ENCODE measurements at regions not wholly inside any gene's neighbourhood (a gene's known extent, or its start where the extent isn't known, plus 50 kb on each side); places are given as distances from the start of the nearest gene placed in this dataset.

GRCh38 chr13:76745261-76746200, 140.7 kb downstream of the KCTD12 start:
- no peak for DNase-seq

DNA sequence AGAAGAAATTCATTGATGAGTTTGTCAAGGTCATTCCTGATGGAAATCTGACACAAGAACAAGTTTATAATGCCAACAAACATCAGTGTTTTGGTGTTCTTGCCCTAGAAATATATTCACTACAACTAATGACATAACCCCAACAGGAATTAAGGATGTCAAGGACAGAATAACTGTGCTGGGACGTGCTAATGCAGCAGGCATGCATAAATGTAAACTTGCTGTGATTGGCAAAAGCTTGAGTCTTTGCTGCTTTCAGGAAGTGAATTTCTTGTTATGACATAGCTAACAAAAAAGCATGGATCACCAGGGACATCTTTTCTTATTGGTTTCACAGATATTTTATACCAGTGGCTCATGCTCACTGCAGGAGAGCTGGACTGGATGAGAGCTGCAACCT, 144.6 kb downstream of the KCTD12 start:
- DNase-seq: no peak

DNA sequence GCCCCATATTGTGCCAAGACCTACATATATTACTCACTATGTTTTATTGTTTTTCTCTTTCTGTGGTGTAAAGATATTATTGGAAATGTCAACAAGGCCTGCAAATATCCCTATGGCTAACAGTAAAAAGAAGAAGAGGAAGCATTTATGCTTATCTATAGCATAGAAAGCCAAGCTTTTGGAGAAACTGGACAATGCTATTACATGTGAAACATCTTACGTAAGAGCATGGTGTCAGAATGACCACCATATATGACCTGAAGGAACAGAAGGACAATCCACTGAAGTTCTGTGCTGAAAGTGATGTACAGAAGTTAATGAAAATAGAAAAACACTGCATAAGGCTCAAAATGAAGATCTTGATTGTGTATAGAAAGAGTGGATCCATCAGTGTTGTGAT, 145.2 kb downstream of the KCTD12 start:
- DNase-seq: no peak

DNA sequence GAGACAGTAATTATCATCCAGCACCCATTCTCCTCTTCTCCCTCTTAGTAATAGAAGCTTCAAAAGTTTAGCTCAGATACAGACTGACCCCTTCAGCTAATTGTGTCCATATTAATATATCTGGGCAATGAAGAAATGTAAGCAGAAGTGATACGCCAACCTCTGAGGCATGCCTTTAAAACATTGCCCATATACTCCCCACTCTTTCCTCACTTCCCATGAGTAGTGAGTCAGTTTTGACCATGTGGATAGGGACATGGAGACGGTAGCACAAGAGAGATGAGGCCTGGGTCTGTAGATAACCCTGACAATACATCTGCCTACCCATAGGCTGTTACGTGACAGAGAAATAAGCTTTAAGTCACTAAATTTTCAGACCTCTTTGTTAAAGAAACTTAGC, 147.6 kb downstream of the KCTD12 start:
- no peak for DNase-seq

DNA sequence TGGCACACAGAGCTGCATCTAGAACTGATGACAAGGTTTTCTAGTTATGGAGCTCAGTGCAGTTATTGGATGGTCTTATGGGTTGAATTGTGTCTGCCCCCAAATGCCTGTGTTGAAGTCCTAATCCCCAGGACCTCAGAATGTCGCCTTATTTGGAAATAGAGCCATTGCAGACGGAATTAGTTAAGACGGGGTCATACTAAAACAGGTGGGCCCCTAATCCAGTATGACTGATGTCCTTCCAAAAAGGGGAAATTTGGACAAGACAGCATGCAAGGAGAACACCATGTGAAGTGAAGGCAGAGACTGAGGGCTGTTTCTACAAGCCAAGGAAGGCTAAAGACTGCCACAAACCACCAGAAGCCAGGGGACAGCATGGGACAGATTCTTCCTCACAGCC, 148.7 kb downstream of the KCTD12 start:
- DNase-seq: no peak

DNA sequence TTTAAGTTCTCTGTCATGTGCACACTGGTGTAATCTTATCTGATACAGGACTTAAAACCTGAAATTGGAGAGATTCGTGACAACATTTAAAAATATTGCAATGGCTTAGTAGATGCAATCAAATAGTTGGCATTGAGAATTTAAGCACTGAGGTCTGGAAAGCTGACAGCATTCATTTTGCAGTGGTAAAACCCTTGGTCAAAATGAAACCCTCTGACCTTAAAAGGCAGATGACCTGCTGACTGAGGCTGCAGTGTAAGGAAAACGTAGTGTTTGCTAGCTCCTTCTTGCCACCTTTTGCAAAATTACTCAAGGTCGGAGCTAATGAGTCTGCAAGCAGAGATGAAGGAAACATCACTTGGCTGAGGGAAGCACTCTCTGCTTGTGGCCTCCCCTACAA, 150.6 kb downstream of the KCTD12 start:
- DNase-seq: no peak

GRCh38 chr13:76733671-76734070, 152.5 kb downstream of the KCTD12 start:
- DNase-seq: no peak

- no peak for DNase-seq
Measured at GRCh38 chr13:76732367-76732766, 153.8 kb downstream of the KCTD12 start.

DNA sequence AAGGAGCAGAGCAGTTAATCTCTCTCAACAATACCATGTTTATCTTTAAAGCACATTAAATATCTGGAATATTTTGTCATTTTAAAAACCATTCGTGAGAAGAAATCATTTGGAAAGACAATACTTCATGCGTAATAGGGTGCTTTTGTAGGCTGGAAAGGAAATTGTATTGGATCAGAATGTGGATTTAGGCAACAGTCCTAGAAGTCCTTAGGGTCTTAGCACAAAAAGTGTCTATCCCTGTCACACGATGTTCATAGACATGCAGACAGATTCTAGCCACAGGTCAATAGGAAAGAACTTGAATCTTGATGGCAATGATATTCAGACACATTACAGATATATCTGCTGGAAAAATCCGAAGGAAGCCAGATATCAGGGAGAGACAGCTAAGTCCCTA, 156.0 kb downstream of the KCTD12 start:
- DNase-seq: no peak

DNA sequence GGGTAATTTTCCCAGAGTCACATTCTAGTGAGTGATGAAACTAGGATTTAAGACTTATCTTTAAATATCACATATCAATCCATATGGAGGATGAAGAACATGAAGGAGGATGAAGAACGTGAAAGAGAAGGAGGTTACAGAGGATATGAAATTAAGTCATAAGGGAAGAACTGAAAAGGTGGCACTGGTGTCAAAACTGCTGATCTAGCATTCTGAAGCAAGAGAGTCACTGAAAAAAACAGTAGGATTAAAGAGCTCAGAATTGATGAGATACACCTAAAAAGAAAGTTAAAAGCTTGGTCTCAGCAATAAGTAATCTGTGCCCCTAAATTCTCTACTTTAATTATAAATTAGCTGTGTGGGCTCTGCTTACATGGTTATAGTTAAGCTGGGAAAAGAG, 156.5 kb downstream of the KCTD12 start:
- DNase-seq: no peak

DNA sequence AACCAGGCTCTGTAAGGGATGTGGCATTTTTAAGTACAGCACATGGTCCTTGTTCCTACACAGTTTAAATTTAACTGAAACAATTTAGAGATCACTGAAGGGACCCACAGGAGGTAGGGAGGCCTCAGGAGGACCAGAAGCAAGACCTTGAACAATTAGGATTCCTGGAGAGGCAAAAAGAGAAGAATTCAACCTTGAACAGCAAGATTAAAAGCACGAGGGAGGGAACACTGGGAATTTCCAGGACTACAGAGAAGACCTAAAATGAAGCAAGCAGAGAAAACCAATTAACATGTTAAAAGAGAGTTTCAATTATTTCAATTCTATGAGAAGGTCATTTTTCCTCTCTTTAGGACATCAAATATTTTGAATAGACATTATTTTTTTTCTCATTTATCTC, 160.3 kb downstream of the KCTD12 start:
- DNase-seq: no peak

DNA sequence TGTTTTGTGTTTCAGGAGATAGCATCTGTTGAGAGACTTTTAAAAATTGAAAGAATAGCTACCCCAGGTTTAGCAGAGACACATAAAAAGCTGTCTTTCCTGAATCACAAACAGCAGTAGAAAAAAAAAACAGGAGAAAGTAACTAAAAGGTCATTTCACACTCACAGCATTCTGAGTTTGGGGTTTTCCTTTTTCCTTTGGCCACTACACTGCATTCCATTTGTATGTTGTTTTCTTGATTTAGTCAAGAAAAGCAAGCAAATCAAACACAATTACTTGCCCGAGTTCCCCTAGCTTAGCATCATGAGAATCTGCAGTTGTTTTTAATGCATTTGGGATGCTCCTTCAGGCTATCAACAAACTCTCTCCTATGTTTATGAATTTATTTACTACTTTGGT, 161.0 kb downstream of the KCTD12 start:
- DNase-seq: no peak

- DNase-seq: no peak
Measured at GRCh38 chr13:76724421-76724820, 161.8 kb downstream of the KCTD12 start.

GRCh38 chr13:76723551-76724232, 162.5 kb downstream of the KCTD12 start:
- no peak for DNase-seq

DNA sequence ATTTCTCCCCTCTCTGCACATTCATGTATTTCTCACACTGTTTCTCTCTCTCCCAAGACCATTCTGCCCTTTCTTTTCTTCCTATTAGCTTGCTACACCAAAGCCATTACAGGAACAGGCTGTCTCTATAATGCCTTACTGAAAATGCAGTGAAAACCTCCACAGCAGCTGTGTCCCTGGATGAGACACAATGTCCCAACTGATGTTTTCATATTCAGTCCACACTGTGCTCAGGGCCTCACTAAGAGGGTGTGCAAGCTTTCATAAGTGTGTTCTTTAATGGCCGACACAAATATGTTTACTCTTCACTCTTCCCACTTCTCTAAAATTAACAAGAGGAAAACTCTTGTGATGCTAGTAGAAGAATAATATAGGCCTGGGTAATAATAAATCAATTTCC, 163.4 kb downstream of the KCTD12 start:
- DNase-seq: no peak

DNA sequence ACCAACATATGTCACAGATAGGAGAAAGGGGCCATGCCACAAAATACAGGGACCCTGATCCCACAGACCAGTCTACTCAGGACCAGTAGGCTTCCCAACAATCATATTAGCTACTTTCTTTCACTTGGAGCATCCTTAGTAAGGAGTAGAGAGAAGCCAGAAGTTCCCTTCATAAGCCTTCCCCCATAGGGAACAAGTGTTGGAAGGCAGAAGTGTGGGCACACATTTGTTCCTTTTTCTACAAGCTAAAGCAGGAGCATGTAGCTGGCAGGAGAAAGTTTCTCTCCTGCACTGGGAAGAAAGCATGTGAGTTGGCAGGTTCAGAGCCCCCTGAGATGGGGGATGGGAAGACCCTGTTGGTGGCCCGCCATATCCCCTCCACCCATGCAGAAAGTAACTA, 165.4 kb downstream of the KCTD12 start:
- no peak for DNase-seq

- DNase-seq: no peak
Measured at GRCh38 chr13:76720416-76720815, 165.8 kb downstream of the KCTD12 start.

- no peak for DNase-seq
Measured at GRCh38 chr13:76719955-76720354, 166.2 kb downstream of the KCTD12 start.

DNA sequence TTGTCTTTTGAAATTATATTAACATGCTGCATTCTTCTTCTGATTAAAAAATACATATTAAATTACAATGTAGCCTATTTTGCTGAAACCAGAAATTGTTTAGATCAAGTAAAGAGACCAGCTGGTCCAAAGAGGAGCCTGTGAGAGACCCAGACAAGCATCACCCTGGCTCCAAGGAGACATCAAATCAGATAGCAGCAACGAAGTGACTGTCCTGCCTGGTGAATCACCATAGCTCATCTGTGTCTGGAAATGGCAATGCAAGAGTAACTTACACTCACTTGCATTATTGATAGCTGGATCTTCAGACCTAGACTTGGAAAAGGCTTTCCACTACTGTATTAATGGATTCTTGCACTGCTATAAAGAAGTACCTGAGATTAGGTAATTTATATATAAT, 169.1 kb downstream of the KCTD12 start:
- DNase-seq: no peak

- no peak for DNase-seq
Measured at GRCh38 chr13:76715621-76716020, 170.6 kb downstream of the KCTD12 start.

GRCh38 chr13:76715075-76715474, 171.1 kb downstream of the KCTD12 start:
- DNase-seq: no peak

- DNase-seq: no peak
Measured at GRCh38 chr13:76713280-76713679, 172.9 kb downstream of the KCTD12 start.

DNA sequence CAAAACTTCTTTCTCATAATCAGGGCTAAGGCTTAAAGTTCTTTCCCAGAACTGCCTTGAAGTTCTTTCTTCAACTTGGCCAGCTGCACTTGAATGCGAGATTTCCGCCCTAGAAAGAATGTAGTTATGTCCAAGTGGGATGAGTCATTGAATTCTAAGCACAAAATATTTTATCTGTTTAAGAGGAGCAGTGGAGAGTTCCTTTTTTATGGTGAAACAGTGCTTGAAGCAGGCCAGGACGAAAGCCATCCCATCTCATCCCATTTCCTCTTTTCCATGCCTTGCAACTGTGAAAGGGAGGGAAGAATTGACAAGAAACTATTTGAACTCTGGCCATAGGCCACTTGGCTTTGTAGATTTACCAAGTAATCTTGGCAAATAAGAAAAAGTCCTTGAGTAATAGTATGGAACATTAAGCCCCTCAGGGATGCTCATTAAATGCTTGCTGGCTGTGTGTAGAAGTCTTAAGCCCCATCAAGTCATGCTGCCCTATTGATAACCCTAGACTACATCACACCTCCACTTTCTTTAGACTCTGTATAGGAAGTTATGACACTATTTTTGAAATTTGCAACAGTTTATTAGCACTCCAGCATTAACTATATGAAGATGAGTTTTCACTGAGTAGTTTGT, 174.5 kb downstream of the KCTD12 start:
- no peak for DNase-seq

GRCh38 chr13:76709851-76710250, 176.4 kb downstream of the KCTD12 start:
- no peak for DNase-seq
